ENCODE measurements at regions not wholly inside any gene's neighbourhood (a gene's known extent, or its start where the extent isn't known, plus 50 kb on each side); places are given as distances from the start of the nearest gene placed in this dataset.
A peak's percentile ranks its signal among the peaks of the same experiment; 100 is the strongest.
"Not testable (repeated sequence)": the region's sequence is repeated elsewhere in the genome, so short reads cannot be mapped to it uniquely, and the experiment has no call there.

DNA sequence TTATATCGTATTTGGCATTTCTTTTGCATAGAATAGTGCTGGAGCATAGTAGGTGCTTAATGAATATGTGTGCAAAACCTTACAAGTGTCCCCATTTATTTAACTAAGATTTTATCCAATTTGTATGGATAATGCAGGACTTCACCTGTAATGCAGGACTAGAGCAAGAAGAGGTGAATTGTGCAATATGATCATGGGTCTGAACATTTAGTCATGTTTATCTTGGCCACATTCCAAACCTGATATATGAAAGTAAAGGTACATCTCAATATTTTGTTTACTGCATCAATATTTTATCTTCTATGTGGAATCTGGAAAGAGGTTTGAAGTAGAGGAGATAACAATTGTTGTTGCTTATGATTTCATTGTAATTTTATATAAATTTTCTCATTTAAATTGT lies 1626.7 kb upstream of the B3GALT2 start:
- DNase-seq (ENCODE audit: low spot score), result no peak

DNA sequence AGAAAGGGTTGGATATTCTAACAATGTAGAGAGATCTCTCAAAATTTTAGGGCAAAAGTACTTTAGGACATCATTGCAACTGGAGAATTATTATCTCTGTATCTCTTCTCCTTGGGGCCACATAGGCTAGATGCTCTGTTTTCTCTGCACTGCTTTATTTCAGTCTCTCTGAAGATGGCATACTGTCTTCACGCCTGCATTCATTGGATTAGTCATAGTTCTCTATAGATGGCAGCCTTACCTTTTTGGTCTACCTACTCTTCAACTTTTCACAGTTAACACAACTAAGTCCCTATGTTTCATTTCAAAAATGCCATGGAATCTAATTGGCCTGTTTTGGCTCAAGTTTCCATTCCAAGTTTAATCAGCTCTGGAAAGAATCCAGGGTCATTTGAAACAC lies 1623.3 kb upstream of the B3GALT2 start:
- DNase-seq (ENCODE audit: low spot score), result no peak

DNA sequence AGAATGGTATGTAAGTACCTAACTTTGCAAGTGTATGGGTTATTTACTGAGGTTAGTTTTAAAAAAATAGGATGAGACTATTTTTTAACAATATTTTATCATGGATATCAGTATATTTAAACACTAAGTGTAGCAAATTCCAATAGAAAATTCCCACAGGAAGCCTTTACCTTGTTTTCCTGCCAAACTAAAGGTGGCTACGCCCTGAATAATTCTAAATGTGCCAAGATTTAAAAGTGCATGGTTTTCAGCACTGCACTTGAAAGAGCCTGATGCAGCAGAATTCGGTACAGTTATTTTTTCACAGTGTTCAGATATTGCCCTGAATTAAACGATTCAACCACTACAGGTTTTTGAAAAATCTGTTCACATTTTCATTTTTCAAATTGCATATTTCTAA lies 1622.8 kb upstream of the B3GALT2 start:
- no peak for DNase-seq (ENCODE audit: low spot score)

DNA sequence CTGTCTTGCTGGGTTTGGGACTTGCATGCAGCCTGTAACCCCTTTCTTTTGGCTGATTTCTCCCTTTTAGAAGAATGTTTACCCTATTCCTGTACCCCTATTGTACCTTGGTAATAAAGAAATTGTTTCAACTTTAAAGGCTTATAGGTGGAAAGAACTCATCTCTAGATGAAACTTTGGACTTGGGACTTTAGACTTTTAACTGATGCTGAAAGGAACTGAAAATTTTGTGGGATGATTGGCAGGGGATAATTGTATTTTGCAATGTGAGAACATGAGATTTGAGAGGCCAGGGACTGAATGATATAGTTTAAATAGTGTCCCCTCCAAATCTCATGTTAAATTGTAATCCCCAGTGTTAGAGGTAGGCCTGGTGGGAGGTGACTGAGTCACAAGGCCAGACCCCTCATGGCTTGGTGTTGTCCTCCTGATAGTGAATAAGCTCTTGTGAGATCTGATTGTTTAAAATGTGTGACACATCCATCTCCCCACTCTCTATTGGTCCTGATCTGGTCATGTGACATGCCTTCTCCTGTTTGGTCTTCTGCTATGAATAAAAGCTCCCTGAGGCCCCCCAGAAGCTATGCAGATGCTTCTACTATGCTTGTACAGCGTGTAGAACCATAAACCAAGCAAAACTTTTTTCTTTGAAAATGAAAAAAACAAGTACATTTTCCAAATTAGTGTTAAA lies 1621.3 kb upstream of the B3GALT2 start:
- DNase-seq (ENCODE audit: low spot score), result no peak

DNA sequence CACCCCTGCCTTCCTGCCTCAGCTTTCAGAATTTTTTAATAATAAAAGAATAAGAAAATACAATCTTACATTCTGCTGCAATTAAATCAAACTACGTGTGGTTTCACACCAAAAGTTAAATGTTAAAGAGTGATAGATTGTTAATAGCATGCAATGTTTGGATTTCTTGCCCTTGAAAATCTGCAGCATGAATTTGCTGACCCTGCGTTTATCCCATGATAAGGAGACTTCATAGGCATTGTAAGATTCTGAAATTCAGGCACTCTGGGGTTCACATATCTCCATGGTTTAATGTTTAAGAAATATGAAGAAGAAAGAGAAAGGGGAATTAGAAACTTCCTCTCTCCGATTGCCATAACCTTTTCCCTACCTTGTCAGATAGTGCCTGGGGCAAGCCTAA lies 1616.2 kb upstream of the B3GALT2 start:
- DNase-seq (ENCODE audit: low spot score), result no peak

DNA sequence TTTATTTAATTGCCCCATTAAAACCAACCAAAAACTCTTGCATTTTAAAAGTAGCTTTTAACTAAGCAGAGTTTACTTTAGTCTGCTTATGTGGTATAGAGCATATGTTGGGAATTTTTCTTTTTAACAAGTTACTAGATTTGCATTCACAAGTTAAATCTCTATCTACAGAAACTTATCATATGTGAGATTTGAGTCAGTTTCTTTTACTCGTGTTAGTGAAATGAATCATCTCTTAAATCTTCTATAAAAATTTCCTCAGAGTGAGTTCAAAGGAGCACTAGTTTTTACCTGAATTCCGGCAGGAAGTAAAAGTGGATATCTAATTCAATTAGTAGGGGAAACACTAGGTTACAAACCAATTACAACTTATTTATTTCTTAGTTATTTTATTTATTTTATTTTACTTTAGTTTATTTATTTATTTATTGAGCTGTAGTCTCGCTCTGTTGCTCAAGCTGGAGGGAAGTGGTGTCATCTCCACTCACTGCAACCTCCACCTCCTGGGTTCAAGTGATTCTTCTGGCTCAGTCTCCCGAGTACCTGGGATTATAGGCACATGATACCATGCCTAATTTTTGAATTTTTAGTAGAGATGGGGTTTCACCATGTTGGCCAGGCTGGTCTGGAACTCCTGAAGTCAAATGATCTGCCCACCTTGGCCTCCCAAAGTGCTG lies 1609.6 kb upstream of the B3GALT2 start:
- DNase-seq (ENCODE audit: low spot score), result no peak

DNA sequence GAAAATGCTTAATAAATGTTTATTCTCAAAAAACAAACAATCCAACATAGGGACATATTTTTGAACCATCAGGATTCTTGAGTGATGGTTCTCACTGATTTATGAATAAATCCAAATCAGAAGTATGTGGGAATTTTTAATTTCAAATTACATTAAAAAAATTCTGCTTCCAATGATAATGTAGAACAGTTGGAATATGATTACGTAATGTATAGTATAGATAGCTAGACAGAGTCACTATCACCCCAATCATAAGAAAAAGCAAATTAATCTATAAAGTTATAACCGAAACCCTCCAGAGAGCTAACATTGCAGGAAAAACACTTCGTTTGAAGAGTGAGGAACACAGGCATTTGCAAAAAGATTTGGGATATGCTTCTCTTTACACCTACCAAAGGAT lies 1600.6 kb upstream of the B3GALT2 start:
- DNase-seq (ENCODE audit: low spot score), result no peak

DNA sequence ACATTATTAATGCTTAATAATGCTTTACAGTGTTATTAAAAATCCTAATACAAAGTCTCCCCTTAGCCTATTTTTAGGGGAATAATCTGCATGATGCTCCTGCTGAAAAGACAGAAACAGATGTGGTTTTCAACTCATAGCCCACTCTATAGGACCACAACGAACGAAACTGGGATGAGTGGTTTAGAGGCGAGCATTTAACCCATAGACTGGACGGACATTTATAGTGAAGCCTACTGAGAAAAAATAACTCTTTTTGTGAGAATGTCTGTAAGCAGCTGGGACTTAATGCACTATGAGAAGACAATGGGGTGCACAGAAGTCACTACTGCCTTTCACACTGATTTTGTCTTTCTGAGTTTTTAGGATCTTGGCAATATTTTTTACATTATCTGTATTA lies 1599.6 kb upstream of the B3GALT2 start:
- no peak for DNase-seq (ENCODE audit: low spot score)

DNA sequence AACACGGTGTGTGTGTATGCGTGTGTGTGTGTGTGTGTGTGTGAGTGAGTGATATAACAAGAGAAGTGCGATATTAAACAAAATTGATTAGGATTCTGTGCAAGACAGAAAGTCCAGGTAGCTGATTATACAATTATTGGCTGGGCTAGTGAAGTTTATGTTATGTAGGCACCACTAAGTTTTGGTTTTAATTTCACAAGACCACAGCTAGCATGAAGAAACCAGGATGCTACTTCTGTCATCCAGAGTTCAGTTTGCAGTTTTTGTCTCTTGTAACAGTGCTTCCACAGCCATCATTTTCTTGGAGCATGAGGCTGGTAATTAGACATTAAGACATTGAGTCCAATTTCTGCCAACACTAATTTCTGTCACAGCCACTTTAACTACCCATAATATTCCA lies 1590.2 kb upstream of the B3GALT2 start:
- no peak for DNase-seq (ENCODE audit: low spot score)

DNA sequence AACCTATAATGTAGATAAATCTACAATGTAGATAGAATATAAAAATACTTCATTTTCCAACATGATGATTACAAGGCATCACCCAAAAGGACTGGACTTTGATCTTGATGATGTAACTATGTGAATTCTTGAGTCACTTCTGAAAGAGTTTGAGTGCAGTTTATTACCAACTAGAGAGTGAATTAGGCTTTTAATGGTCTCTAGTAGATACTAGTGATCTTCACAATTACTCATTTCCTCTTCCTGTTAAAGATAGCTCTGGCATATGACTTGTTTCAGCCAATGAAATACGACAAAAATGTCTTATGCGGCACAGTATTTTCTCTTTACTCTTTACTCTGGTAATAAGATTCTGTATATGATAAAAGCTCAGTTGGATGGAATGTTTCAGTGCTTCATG lies 1588.1 kb upstream of the B3GALT2 start:
- DNase-seq (ENCODE audit: low spot score), result no peak

DNA sequence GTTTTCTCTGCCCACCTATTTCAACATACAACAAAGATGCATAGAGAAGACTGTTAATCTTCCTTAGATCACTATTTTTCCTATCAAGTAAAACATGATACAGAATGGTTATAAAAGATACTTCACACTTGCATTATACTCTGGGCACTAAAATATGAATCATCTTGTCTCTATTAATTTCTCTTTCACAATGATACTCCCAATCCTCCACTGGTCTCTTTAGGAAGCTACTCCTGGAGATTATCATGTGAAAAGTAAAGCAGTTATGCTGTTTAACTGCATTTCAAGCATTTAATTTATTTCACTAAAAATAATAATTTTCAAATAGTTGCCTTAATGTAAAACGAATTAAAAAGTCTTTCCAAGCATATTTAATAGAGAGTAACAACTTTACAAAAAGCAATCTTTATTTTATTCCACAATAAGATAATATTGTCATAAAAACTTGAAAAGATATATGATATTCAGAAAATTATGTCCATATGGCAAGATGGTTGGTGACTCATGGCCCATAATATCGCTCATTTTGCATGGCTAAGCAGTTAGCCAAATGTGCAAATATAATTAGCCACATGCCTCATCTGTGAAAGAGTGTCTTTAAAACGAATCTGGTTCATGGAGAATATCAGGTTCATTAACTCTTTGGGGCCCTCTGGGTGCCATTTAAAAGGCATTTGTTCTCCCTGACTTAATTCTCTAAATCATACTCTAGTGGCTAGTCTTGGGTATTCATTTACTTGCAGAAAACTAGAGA lies 1569.0 kb upstream of the B3GALT2 start:
- no peak for DNase-seq (ENCODE audit: low spot score)

DNA sequence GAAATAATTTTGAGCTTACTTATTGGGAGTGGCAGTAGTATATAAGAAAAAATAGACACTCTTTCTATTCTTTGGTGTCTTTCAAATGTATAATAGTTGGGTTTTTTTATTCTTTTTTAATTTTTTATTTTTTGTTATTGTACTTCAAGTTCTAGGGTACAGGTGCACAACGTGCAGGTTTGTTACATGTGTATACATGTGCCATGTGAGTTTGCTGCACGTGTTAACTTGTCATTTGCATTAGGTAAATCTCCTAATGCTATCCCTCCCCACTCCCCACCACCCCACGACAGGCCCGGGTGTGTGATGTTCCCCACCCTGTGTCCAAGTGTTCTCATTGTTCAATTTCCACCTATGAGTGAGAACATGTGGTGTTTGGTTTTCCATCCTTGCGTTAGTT lies 1552.4 kb upstream of the B3GALT2 start:
- not testable (repeated sequence) for DNase-seq (ENCODE audit: low spot score)

DNA sequence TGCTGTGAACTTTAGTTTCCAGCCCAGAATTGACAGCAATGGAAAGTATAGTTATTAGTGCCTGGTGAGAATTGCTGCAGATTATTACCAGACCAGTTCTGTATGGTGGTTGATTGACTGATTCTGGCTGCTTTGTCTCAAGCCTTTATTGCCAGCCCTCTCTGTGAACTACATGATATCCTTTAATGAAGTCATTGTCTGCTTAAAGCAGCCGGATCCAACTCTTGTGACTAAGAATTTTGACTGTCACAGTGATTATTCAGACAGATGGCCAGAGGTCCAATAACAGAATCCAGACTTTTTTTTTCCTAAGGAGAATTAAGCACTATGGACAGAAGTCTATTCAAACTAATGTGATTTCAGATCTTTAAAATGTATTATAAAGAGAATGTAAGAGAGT lies 1548.6 kb upstream of the B3GALT2 start:
- DNase-seq (ENCODE audit: low spot score), result no peak

DNA sequence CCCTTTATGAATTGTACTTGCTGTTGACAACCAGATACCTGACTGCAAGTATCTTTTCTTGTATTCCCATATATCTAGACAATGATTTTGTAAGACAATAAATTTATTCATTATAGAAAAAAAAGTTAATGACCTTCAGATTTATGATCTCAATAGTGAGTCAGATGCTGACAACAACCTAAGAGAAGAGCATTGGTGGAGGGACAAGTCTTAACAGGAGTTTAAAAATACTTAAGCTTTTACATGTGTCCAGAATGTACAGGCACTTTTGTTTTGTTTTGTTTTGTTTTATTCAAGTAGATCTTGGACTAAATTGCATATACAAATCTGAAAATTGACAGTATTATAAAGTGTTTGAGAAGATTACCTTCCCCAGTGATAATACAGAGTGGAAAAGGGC lies 1544.6 kb upstream of the B3GALT2 start:
- no peak for DNase-seq (ENCODE audit: low spot score)

DNA sequence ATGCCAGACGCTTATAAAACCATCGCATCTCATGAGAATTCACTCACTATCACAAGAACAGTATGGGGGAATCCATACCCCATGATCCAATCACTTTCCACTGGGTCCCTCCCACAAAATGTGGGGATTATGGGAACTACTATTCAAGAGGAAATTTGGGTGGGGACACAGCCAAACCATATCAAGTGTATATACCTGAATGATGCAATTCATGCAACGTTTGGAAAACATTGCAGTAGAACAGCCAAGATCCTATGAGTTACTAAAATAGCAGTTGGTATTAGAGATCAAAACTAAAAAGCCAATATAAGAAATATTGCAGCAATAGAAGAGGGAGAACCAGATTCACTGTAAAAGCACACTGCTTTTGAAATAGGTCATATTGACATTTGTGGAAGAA lies 1543.9 kb upstream of the B3GALT2 start:
- DNase-seq (ENCODE audit: low spot score), result no peak

DNA sequence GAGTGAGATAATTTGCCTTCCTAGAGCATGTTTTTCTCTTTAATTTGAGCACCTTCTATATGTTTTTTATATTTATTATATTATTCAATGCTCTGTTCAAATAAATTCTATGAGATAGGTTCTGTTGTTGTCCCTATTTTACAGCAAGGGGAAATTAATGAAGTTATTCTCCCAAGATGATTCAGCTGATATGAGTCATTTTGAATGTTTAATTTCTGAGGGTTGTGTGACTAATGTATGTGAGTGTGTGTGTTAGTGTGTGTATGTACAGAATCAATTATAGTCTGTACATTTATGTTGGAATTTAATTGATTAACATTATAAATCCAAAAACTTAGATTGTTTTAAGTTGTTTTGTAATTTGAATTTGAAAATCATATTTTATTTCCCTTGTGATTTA lies 1536.7 kb upstream of the B3GALT2 start:
- DNase-seq (ENCODE audit: low spot score), result no peak

DNA sequence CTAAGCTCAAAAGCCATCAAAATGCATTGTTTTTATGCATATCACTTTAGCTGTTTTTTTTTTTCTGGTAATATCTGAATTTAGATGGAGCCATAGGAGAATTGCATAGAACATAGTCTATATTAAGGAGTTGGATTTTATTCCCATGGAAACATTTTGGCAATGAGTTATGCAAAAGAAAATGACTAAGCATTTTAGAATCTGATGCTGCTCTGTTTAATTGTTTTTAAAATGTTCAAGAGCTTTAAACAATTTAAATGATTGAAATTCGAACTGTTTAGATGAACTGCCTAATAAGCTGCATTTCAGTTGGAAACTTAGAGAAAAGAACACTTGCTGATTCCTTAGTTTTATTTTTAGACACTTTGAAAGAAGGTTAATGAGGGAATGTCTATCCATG lies 1531.5 kb upstream of the B3GALT2 start:
- DNase-seq (ENCODE audit: low spot score), result no peak

DNA sequence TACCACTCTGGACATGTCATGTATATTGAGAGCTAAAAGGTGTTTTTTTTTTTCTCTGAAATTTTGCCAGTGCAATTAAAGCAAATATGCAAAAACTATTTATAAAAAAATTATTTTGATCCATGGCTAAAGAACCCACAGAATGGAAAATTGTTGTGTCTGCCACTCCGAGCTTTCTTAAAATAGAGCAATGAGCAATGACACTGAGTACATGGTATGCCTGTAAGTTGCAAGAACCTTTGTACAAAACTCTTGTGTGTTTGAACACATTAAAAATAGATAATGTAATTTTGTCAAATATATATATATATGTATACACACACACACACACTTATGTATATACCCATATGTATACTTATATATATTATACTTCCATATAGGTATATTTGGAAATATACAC lies 1530.9 kb upstream of the B3GALT2 start:
- no peak for DNase-seq (ENCODE audit: low spot score)

DNA sequence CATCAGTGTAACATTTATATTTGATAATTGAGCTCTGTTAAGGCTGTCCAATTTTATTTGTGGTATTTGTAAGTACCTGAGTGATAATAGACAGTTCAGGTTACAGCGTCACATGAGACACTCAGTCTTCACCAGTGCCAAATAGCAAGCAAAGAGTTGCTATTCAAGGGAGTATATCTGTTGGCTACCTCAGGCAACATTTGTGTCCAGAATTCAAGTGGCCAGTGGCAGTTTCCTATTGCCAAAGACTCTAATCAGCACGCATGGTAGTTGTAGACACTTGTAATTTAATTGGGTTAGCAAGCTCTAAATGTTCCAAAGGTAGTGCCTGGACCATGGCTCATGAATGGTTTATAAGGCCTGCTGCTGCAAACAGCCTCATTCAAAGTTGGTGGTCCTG lies 1524.3 kb upstream of the B3GALT2 start:
- no peak for DNase-seq (ENCODE audit: low spot score)

DNA sequence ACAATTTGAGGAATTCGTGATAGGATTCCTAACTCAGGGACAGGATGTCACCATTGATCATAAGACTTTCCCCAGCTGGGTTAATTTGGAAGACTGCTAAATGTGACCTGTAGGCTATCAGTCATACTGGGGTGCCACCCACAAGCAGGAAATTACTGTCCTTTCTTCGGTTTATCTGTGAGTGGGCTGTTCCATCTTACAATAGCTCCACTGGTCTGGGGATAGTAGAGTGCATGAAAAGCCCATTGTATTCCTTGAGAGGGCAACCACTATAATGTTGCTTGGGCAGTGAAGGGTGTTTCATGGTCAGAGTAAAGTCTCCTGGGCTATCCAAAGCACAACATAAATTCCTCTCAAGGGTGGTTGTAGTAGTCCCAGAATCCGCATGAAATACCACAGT lies 1523.0 kb upstream of the B3GALT2 start:
- DNase-seq (ENCODE audit: low spot score), result no peak

DNA sequence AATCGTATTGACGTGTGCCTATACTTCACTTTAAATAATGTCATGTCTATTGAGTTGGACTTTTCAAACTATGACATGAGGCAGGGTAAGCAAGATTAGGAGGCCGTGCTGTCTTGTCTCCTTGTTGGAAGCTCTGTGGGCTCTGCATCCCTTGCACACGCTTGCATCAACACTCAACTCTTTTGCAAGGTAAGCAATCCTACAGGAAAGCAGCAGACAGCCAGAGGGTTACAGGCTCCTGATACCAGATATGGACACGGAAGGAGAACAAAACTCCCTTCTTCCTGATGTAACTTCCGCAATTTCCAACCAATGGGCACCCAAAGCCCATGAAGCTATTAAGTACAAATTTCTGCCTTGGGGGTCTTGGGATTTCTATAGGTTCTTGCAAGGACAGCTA lies 1520.7 kb upstream of the B3GALT2 start:
- DNase-seq (ENCODE audit: low spot score), result no peak

DNA sequence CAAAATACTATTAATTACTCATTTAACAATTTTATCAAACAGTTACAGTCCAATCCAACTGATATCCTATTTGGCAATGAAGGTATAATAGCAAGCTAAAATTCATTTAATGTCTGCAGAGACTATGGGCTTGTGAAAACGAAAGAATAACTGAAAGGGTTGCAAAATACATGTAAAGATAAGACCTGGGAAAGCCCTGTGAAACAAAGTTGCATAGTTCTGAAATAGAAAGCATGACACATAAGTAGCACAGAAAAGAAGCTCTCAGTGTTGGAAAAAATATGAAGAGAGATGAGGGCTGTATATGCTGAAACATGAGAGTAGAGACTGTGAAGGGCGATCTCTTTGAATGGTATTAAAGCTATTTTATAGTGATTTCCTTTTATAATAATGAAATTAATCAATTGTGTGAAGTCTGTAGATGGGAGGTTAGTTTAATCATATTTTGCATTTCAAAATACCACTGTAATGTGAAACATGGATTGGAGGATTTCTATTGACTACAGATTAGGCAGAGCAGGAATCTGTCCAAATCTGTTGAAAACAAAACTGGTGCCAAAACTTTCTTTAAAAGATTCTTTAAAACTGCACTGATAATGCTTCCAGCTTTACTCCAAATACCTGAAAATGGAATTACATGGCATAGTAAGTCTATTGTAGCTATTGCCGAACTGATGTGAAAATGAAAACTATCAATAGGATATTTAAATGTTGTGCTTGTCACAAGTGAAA lies 1518.9 kb upstream of the B3GALT2 start:
- DNase-seq (ENCODE audit: low spot score), result peak; percentile 18

DNA sequence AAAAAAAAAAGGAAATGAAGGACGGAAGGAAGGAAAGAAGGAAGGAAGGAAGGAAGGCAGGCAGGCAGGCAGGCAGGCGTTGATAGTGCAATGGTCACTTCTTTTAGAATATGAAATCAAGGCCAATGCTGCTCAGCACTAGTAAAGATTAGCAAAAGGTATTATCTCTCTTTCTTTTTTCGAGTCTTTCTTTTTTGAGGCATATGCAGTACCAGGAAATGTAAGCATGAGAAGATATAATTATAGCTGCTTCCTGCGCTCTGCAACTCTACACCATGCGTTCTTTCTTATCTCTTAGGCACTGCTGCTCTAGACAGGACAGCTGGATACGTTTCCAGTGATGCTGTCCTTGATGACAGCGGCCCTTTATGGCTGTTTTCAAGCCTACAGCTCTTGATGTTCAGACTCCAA lies 1512.5 kb upstream of the B3GALT2 start:
- DNase-seq (ENCODE audit: low spot score), result no peak

Measured in NAMALWA (cell line).